Adrenal gland (tissue), 9 donors: ENCODE measurements at regions not wholly inside any gene's neighbourhood (a gene's known extent, or its start where the extent isn't known, plus 50 kb on each side); places are given as distances from the start of the nearest gene placed in this dataset.

Experiments used
- DNase-seq, 7 donors: peaks; one replicate each; pipeline ENCODE4 v3.0.0-alpha.2; 2019 to 2020
- H3K27ac ChIP-seq, 5 donors: fragments of 200-600 bp; sonication (generic) in 4 of 5; 1 replicate in 3 of 5; 2 replicates in 2 of 5; pipeline versions ENCODE4 v1.5.1 to v1.8.0; 2016 to 2020; ENCODE audit warnings: mild to moderate bottlenecking in 1 of 5
- H3K27me3 ChIP-seq: fragments of 200-600 bp; 2 replicates; pipeline ENCODE4 v1.8.0; 2021
- H3K36me3 ChIP-seq, 2 donors: fragments of 200-600 bp; replicated peaks in 1 of 2; 1 replicate in 1 of 2; 2 replicates in 1 of 2; pipeline versions ENCODE4 v1.5.1 to v1.8.0; 2018 to 2022
- H3K4me1 ChIP-seq, 2 donors: fragments of 200-600 bp; replicated peaks in 1 of 2; 1 replicate in 1 of 2; 2 replicates in 1 of 2; pipeline versions ENCODE4 v1.5.1 to v1.8.0; 2018 to 2021
- H3K4me3 ChIP-seq, 4 donors: fragments of 200-600 bp; sonication (generic) in 3 of 4; one replicate each; pipeline ENCODE4 v1.5.1; 2016 to 2018
- H3K9me3 ChIP-seq, 3 donors: fragments of 200-600 bp; sonication (generic) in 1 of 3; replicated peaks in 1 of 3; 1 replicate in 2 of 3; 2 replicates in 1 of 3; pipeline versions ENCODE4 v1.5.1 to v1.8.0; 2016 to 2021
- CTCF ChIP-seq, 6 experiments: fragments of 450-650 bp in 4 of 6; fragments of 200-600 bp in 2 of 6; sonication (generic) in 1 of 6; IDR thresholded peaks; 1 replicate in 5 of 6; 2 replicates in 1 of 6; pipeline versions ENCODE4 v1.5.1 to v1.8.0; 2016 to 2021; ENCODE audit warnings: antibody characterized with exemption in 6 of 6, mild to moderate bottlenecking in 2 of 6, moderate library complexity in 1 of 6
- POLR2A ChIP-seq, 2 donors: fragments of 450-650 bp; IDR thresholded peaks; one replicate each; pipeline ENCODE4 v1.6.1; 2017; ENCODE audit warnings: antibody characterized with exemption in 2 of 2, mild to moderate bottlenecking in 2 of 2, moderate library complexity in 1 of 2
- WGBS, 4 donors: extraction: QIAGEN DNeasy Blood & Tissue Kit in 2 of 4; methylation state at CpG; one replicate each; pipeline versions ENCODE4 v1.1.5 to v1.1.7; 2013 to 2017; 5-methylcytosine and 5-hydroxymethylcytosine counted together
- intact Hi-C, 2 donors: fragments of 100-400 bp; cut with DNase I; formaldehyde crosslinking; loops; one replicate each; pipeline versions ENCODE4 v1.14.1 to v1.15.0; 2022 to 2023
- donor health status: healthy with polysubstance abuse.
- donor health status: Bipolar disorder and iron deficiency.
- donor health status: DM: yes; HTN: yes; CAD: no.
- donor health status: DM: no; HTN: no; CAD: no.
- donor health status: DM: no; HTN: no; CAD: no.

- WGBS, 4 donors, result 58 to 75% (median 72%) methylated on average over 2 of the region's 2 CpGs
- no peaks in the 10 kb centered on the region for H3K4me1 ChIP-seq
- DNase-seq, result no peak
- intact Hi-C loops, result no loop called here
- H3K4me3 ChIP-seq, result no peak overlapping the region
- no peaks in the 10 kb centered on the region for H3K36me3 ChIP-seq
- no peaks in the 10 kb centered on the region for H3K27me3 ChIP-seq
- no peaks in the 10 kb centered on the region for H3K9me3 ChIP-seq
- TF ChIP-seq POLR2A (IDR thresholded peaks at IDR 0.05) (no peak), CTCF (IDR thresholded peaks at IDR 0.05) (no peak)
- H3K27ac ChIP-seq, result no peak overlapping the region
Observed at GRCh38 chr13:90947976-90948375, 399.5 kb upstream of the MIR17HG start.

- no peaks in the 10 kb centered on the region for H3K27me3 ChIP-seq
- no peaks in the 10 kb centered on the region for H3K36me3 ChIP-seq
- H3K4me1 ChIP-seq, result no peaks in the 10 kb centered on the region
- intact Hi-C loops, result no loop called here
- WGBS, 4 donors, result 67 to 76% (median 74%) methylated on average over 1 of the region's 1 CpG
- DNase-seq, result no peak
- no peak overlapping the region for H3K27ac ChIP-seq
- no peaks in the 10 kb centered on the region for H3K9me3 ChIP-seq
- TF ChIP-seq CTCF (IDR thresholded peaks at IDR 0.05) (no peak), POLR2A (IDR thresholded peaks at IDR 0.05) (no peak)
- H3K4me3 ChIP-seq, result no peak overlapping the region
Observed at GRCh38 chr13:90950160-90950559, 397.3 kb upstream of the MIR17HG start.

- WGBS, 4 donors, result 71 to 81% (median 78%) methylated on average over 5 of the region's 5 CpGs
- intact Hi-C loops, result no loop called here
- H3K4me1 ChIP-seq, result no peaks in the 10 kb centered on the region
- no peak for TF ChIP-seq CTCF (IDR thresholded peaks at IDR 0.05)
- no peak for TF ChIP-seq POLR2A (IDR thresholded peaks at IDR 0.05)
- H3K4me3 ChIP-seq, result no peak overlapping the region
- no peak overlapping the region for H3K27ac ChIP-seq
- DNase-seq, result no peak
- H3K36me3 ChIP-seq, result no peaks in the 10 kb centered on the region
- no peaks in the 10 kb centered on the region for H3K27me3 ChIP-seq
- H3K9me3 ChIP-seq, result no peaks in the 10 kb centered on the region
Observed at GRCh38 chr13:90951663-90952062, 395.8 kb upstream of the MIR17HG start.

GRCh38 chr13:90952326-90952725, 395.2 kb upstream of the MIR17HG start:
- no peak for TF ChIP-seq CTCF (IDR thresholded peaks at IDR 0.05)
- no peak for TF ChIP-seq POLR2A (IDR thresholded peaks at IDR 0.05)
- DNase-seq, result no peak
- no peaks in the 10 kb centered on the region for H3K4me1 ChIP-seq
- no peaks in the 10 kb centered on the region for H3K9me3 ChIP-seq
- H3K27me3 ChIP-seq, result no peaks in the 10 kb centered on the region
- intact Hi-C loops, result no loop called here
- 57 to 78% (median 71%) methylated on average over 1 of the region's 1 CpG for WGBS, 4 donors
- H3K36me3 ChIP-seq, result no peaks in the 10 kb centered on the region
- H3K27ac ChIP-seq, result no peak overlapping the region
- H3K4me3 ChIP-seq, result no peak overlapping the region
